CD14-positive monocyte (primary cell): ENCODE measurements at regions not wholly inside any gene's neighbourhood (a gene's known extent, or its start where the extent isn't known, plus 50 kb on each side); places are given as distances from the start of the nearest gene placed in this dataset.

Experiments used
- DNase-seq, 3 donors: peaks; one replicate each; pipeline ENCODE4 v3.0.0-alpha.2; 2011 to 2022
- H2AFZ ChIP-seq: 2 replicates; pipeline ENCODE4 v1.6.0; 2012; ENCODE audit warnings: mild to moderate bottlenecking, low read depth, low read length, inconsistent platforms; ENCODE audit not compliant: insufficient read depth, poor library complexity, severe bottlenecking
- H3K27ac ChIP-seq, 2 donors: 1 replicate in 1 of 2; 2 replicates in 1 of 2; pipeline ENCODE4 v1.5.1; 2012 to 2013; ENCODE audit warnings: low read length in 2 of 2, control low read depth in 1 of 2, inconsistent platforms in 1 of 2, low read depth in 1 of 2, mild to moderate bottlenecking in 1 of 2
- H3K27me3 ChIP-seq, 2 donors: one replicate each; pipeline versions ENCODE4 v1.6.0 to v1.6.1; 2011 to 2013; ENCODE audit warnings: low read length in 2 of 2; ENCODE audit not compliant: control insufficient read depth in 2 of 2, insufficient read depth in 2 of 2
- H3K36me3 ChIP-seq, 2 donors: replicated peaks in 1 of 2; 1 replicate in 1 of 2; 2 replicates in 1 of 2; pipeline versions ENCODE4 v1.5.1 to v1.6.1; 2012 to 2013; ENCODE audit warnings: low read length in 2 of 2, control low read depth in 1 of 2, inconsistent platforms in 1 of 2, mild to moderate bottlenecking in 1 of 2; ENCODE audit not compliant: insufficient read depth in 2 of 2, control insufficient read depth in 1 of 2
- H3K4me1 ChIP-seq, 2 donors: 1 replicate in 1 of 2; 2 replicates in 1 of 2; pipeline versions ENCODE4 v1.5.1 to v1.6.1; 2012 to 2013; ENCODE audit warnings: low read length in 2 of 2, control low read depth in 1 of 2, inconsistent platforms in 1 of 2, mild to moderate bottlenecking in 1 of 2, moderate library complexity in 1 of 2; ENCODE audit not compliant: insufficient read depth in 2 of 2, control insufficient read depth in 1 of 2
- H3K4me2 ChIP-seq: replicated peaks from 2 replicates; pipeline ENCODE3; 2012; ENCODE audit warnings: low read length, moderate library complexity, mild to moderate bottlenecking; ENCODE audit not compliant: poor library complexity, severe bottlenecking; ENCODE audit errors: extremely low read depth
- H3K4me3 ChIP-seq, 3 experiments: fragments of 200-600 bp in 1 of 3; sonication (generic) in 1 of 3; replicated peaks in 1 of 3; 1 replicate in 2 of 3; 2 replicates in 1 of 3; pipeline ENCODE4 v1.5.1; 2011 to 2013; ENCODE audit warnings: low read length in 3 of 3, mild to moderate bottlenecking in 3 of 3, control low read depth in 2 of 3, low read depth in 2 of 3, inconsistent platforms in 1 of 3, moderate library complexity in 1 of 3
- H3K79me2 ChIP-seq: 2 replicates; pipeline ENCODE4 v1.6.0; 2012; ENCODE audit warnings: mild to moderate bottlenecking, control low read depth, inconsistent platforms, low read length, moderate library complexity; ENCODE audit not compliant: insufficient read depth
- H3K9ac ChIP-seq: 2 replicates; pipeline ENCODE4 v1.6.0; 2017; ENCODE audit warnings: low read length, mild to moderate bottlenecking; ENCODE audit not compliant: insufficient read depth, poor library complexity, severe bottlenecking
- H3K9me3 ChIP-seq, 2 donors: replicated peaks in 1 of 2; 1 replicate in 1 of 2; 2 replicates in 1 of 2; pipeline versions ENCODE4 v1.5.1 to v1.6.1; 2012 to 2013; ENCODE audit warnings: low read length in 2 of 2, control low read depth in 1 of 2; ENCODE audit not compliant: control insufficient read depth in 1 of 2, insufficient read depth in 1 of 2
- H4K20me1 ChIP-seq: 2 replicates; pipeline ENCODE4 v1.6.0; 2012; ENCODE audit warnings: mild to moderate bottlenecking, low read length, control low read depth, moderate library complexity; ENCODE audit not compliant: insufficient read depth
- H3K27ac Mint-ChIP-seq, 7 donors: one replicate each; pipeline ENCODE4 v1.8.0; 2020; ENCODE audit warnings: mild to moderate bottlenecking in 7 of 7, mixed read lengths in 7 of 7, moderate library complexity in 6 of 7, inconsistent platforms in 2 of 7
- H3K27me3 Mint-ChIP-seq, 3 donors: one replicate each; pipeline ENCODE4 v1.8.0; 2021 to 2022; ENCODE audit warnings: low read depth in 3 of 3, mild to moderate bottlenecking in 3 of 3, mixed read lengths in 3 of 3, moderate library complexity in 3 of 3, inconsistent platforms in 1 of 3
- H3K36me3 Mint-ChIP-seq, 2 donors: one replicate each; pipeline ENCODE4 v1.8.0; 2020; ENCODE audit warnings: mixed read lengths in 2 of 2, inconsistent platforms in 1 of 2, mild to moderate bottlenecking in 1 of 2
- H3K4me1 Mint-ChIP-seq: one replicate; pipeline ENCODE4 v1.8.0; 2020; ENCODE audit warnings: mild to moderate bottlenecking, mixed read lengths
- H3K4me3 Mint-ChIP-seq, 2 donors: one replicate each; pipeline ENCODE4 v1.8.0; 2020; ENCODE audit warnings: mild to moderate bottlenecking in 2 of 2, mixed read lengths in 2 of 2, moderate library complexity in 1 of 2
- H3K9me3 Mint-ChIP-seq, 7 donors: one replicate each; pipeline ENCODE4 v1.8.0; 2020 to 2022; ENCODE audit warnings: mixed read lengths in 7 of 7, mild to moderate bottlenecking in 6 of 7, moderate library complexity in 6 of 7, inconsistent platforms in 2 of 7
- CTCF ChIP-seq: fragments of 200-600 bp; IDR thresholded peaks from one replicate; pipeline ENCODE4 v1.8.0; 2022; ENCODE audit warnings: antibody characterized with exemption, mild to moderate bottlenecking
- WGBS: methylation state at CpG from one replicate; pipeline ENCODE4 v1.1.5; 2013; ENCODE audit warnings: missing lambda C conversion rate; ENCODE audit not compliant: insufficient coverage; 5-methylcytosine and 5-hydroxymethylcytosine counted together
- intact Hi-C, 2 donors: fragments of 100-400 bp; cut with micrococcal nuclease; formaldehyde crosslinking; loops; one replicate each; pipeline versions ENCODE4 v1.15.0 to v1.15.1; 2023

GRCh38 chr5:107088907-107089306 is 581.8 kb downstream of the EFNA5 start:
- no peak overlapping the region for H3K4me3 Mint-ChIP-seq
- H3K36me3 ChIP-seq: no peaks in the 10 kb centered on the region
- no peaks in the 10 kb centered on the region for H3K4me1 Mint-ChIP-seq
- no peak for TF ChIP-seq CTCF
- no peak overlapping the region for H3K4me2 ChIP-seq
- H3K9me3 Mint-ChIP-seq: peaks cover 0 to 4% (median 2%) of the 10 kb centered on the region in 7 donors
- H3K27ac Mint-ChIP-seq: no peak overlapping the region
- H3K9me3 ChIP-seq: no peaks in the 10 kb centered on the region
- intact Hi-C loops: no loop called here
- no peak overlapping the region for H3K4me3 ChIP-seq
- no peak overlapping the region for H3K9ac ChIP-seq
- no peak for DNase-seq
- H3K27ac ChIP-seq: no peak overlapping the region
- H3K4me1 ChIP-seq: no peaks in the 10 kb centered on the region
- H3K27me3 ChIP-seq: no peaks in the 10 kb centered on the region
- peaks cover 0 to 3% (median 0%) of the 10 kb centered on the region in 3 donors for H3K27me3 Mint-ChIP-seq
- no CpG with 5 or more reads among the region's 1 CpG for WGBS
- no peaks in the 10 kb centered on the region for H4K20me1 ChIP-seq
- no peak overlapping the region for H2AFZ ChIP-seq
- H3K36me3 Mint-ChIP-seq: no peaks in the 10 kb centered on the region
- H3K79me2 ChIP-seq: no peaks in the 10 kb centered on the region

- Histone ChIP-seq H3K36me3 (no peaks in the 10 kb centered on the region), H3K27me3 (no peaks in the 10 kb centered on the region), H3K9me3 (no peaks in the 10 kb centered on the region), H2AFZ (no peak overlapping the region), H3K4me1 (no peaks in the 10 kb centered on the region), H3K9ac (no peak overlapping the region), H3K27ac (no peak overlapping the region), H3K4me2 (no peak overlapping the region), H3K79me2 (no peaks in the 10 kb centered on the region), H4K20me1 (no peaks in the 10 kb centered on the region), H3K4me3 (no peak overlapping the region)
- intact Hi-C loops: no loop called here
- no peak overlapping the region for H3K27ac Mint-ChIP-seq
- no peaks in the 10 kb centered on the region for H3K36me3 Mint-ChIP-seq
- no peak overlapping the region for H3K4me3 Mint-ChIP-seq
- DNase-seq: no peak
- peaks cover 0 to 6% (median 3%) of the 10 kb centered on the region in 7 donors for H3K9me3 Mint-ChIP-seq
- H3K4me1 Mint-ChIP-seq: no peaks in the 10 kb centered on the region
- TF ChIP-seq CTCF: no peak
- H3K27me3 Mint-ChIP-seq: peaks cover 0 to 3% (median 0%) of the 10 kb centered on the region in 3 donors
- WGBS: 83% methylated on average over 1 of the region's 1 CpG
Measured at GRCh38 chr5:107085572-107085971, 585.2 kb downstream of the EFNA5 start.
